PC-9 (cell line): ENCODE measurements at regions not wholly inside any gene's neighbourhood (a gene's known extent, or its start where the extent isn't known, plus 50 kb on each side); places are given as distances from the start of the nearest gene placed in this dataset.

Experiments used
- BruUV-seq: library from RNA; stranded (reverse); fragments of 400-500 nt; replicated peaks from 2 replicates; lab custom pipeline; 2021; lab: Mats Ljungman, UMichigan
- CTCF ChIA-PET: fragments of 300-600 bp; sonication (Branson Sonifier 250); formaldehyde crosslinking; loops from one replicate; lab custom pipeline; 2022; ENCODE audit warnings: antibody characterized with exemption; lab: Charles Lee
- POLR2A ChIA-PET: fragments of 300-600 bp; sonication (Branson Sonifier 250); formaldehyde crosslinking; loops from one replicate; lab custom pipeline; 2022; ENCODE audit warnings: antibody characterized with exemption; ENCODE audit not compliant: unreplicated experiment; lab: Charles Lee
- DNase-seq, 2 experiments: peaks; one replicate each; pipeline versions ENCODE4 v3.0.0 to v3.0.0-alpha.2; 2015 to 2022; ENCODE audit warnings: mixed read lengths in 1 of 2
- H2AFZ ChIP-seq: fragments of 200-600 bp; sonication (generic); 2 replicates; pipeline ENCODE4 v1.8.1; 2017; ENCODE audit warnings: antibody characterized with exemption
- H3F3A ChIP-seq: fragments of 200-600 bp; sonication (generic); 2 replicates; pipeline ENCODE4 v1.8.1; 2017; ENCODE audit warnings: antibody characterized with exemption, mild to moderate bottlenecking, low read depth; ENCODE audit not compliant: insufficient read depth
- H3K27ac ChIP-seq: fragments of 200-600 bp; sonication (generic); 2 replicates; pipeline ENCODE4 v1.6.1; 2016; ENCODE audit warnings: mixed run types
- H3K27me3 ChIP-seq: fragments of 200-600 bp; sonication (generic); 2 replicates; pipeline ENCODE4 v1.6.1; 2016; ENCODE audit warnings: low read depth, mixed run types; ENCODE audit not compliant: insufficient read depth
- H3K36me3 ChIP-seq: fragments of 200-600 bp; sonication (generic); 2 replicates; pipeline ENCODE4 v1.6.1; 2016; ENCODE audit warnings: low read depth, mixed run types
- H3K4me1 ChIP-seq: fragments of 200-600 bp; sonication (generic); replicated peaks from 2 replicates; pipeline ENCODE4 v1.6.1; 2016; ENCODE audit warnings: mixed run types; ENCODE audit not compliant: insufficient read depth
- H3K4me2 ChIP-seq: fragments of 200-600 bp; sonication (generic); 2 replicates; pipeline ENCODE4 v1.6.1; 2017; ENCODE audit warnings: mixed run types
- H3K4me3 ChIP-seq: fragments of 200-600 bp; sonication (generic); 2 replicates; pipeline ENCODE4 v1.6.1; 2016; ENCODE audit warnings: mixed run types
- H3K79me2 ChIP-seq: fragments of 200-600 bp; sonication (generic); 2 replicates; pipeline ENCODE4 v1.6.1; 2017; ENCODE audit warnings: low read depth, mixed run types
- H3K9me2 ChIP-seq: fragments of 200-600 bp; sonication (generic); 2 replicates; pipeline ENCODE4 v1.8.1; 2017; ENCODE audit warnings: mild to moderate bottlenecking; ENCODE audit not compliant: insufficient read depth
- H3K9me3 ChIP-seq: fragments of 200-600 bp; sonication (generic); 2 replicates; pipeline ENCODE4 v1.8.1; 2016; ENCODE audit warnings: low read depth; ENCODE audit not compliant: insufficient read depth
- H4K20me1 ChIP-seq: fragments of 200-600 bp; sonication (generic); 2 replicates; pipeline ENCODE4 v1.8.1; 2017; ENCODE audit not compliant: insufficient read depth
- EZH2 ChIP-seq: fragments of 200-600 bp; sonication (generic); IDR thresholded peaks from 2 replicates; pipeline ENCODE4 v1.8.0; 2017; ENCODE audit warnings: antibody characterized with exemption, low read depth
- intact Hi-C: fragments of 100-400 bp; cut with micrococcal nuclease; formaldehyde crosslinking; loops from one replicate; pipeline ENCODE4 v1.10.0; 2022; ENCODE audit not compliant: unreplicated experiment
- TF ChIP-seq, protein P1 (sequence below): fragments of 200-600 bp; sonication (generic); conservative IDR thresholded peaks from 2 replicates; pipeline ENCODE4 v1.6.1; 2017; ENCODE audit warnings: mixed run types, antibody characterized with exemption, mild to moderate bottlenecking, moderate library complexity

DNA sequence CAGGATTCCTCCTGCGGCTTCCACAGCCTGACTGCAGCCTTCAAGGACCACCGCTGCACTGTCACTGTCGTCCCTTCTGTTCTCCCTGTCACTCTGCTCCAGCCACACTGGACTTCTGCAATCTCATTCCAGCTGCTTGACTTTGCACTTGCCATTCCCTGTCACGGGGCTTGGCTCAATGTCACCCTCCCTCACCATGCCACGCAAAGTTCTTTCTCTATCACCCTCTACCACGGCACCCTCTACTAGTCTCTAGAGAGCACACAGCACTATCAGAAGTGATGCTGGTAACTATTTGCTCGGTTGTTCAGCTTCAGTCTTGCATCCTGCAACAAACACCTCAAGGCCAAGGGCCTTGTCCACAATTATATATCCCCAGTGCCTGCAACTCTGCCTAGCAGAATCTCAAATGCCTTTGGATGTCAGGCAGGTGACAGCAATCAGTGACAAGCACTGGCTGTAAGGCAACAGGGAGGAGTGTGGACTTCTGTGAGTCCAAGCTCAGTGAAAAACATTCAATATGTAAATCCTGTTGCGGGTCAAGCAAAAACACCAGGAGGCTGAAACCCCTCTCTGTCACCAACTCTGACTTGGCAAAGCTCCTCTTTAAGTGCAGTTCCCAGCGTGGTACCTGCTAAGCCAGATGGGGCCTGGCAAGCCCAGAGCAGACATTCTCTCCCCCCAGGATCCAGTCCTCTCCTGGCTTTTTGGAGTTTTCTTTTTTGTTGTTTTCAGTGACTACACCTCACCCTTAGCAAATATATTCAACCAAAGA is 259.9 kb downstream of the FGFR2 start:
- BruUV-seq = no TSS peak
- H3K36me3 ChIP-seq = no peaks in the 10 kb centered on the region
- no peaks in the 10 kb centered on the region for H3K9me2 ChIP-seq
- H3F3A ChIP-seq = no peaks in the 10 kb centered on the region
- TF ChIP-seq, protein P1, sequence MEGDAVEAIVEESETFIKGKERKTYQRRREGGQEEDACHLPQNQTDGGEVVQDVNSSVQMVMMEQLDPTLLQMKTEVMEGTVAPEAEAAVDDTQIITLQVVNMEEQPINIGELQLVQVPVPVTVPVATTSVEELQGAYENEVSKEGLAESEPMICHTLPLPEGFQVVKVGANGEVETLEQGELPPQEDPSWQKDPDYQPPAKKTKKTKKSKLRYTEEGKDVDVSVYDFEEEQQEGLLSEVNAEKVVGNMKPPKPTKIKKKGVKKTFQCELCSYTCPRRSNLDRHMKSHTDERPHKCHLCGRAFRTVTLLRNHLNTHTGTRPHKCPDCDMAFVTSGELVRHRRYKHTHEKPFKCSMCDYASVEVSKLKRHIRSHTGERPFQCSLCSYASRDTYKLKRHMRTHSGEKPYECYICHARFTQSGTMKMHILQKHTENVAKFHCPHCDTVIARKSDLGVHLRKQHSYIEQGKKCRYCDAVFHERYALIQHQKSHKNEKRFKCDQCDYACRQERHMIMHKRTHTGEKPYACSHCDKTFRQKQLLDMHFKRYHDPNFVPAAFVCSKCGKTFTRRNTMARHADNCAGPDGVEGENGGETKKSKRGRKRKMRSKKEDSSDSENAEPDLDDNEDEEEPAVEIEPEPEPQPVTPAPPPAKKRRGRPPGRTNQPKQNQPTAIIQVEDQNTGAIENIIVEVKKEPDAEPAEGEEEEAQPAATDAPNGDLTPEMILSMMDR = no peak
- no peak for TF ChIP-seq EZH2
- H2AFZ ChIP-seq = no peak overlapping the region
- H4K20me1 ChIP-seq = no peaks in the 10 kb centered on the region
- ChIA-PET POLR2A (no interaction called here), CTCF (no interaction called here)
- no peak overlapping the region for H3K4me2 ChIP-seq
- H3K4me3 ChIP-seq = no peak overlapping the region
- H3K27ac ChIP-seq = no peak overlapping the region
- H3K9me3 ChIP-seq = no peaks in the 10 kb centered on the region
- intact Hi-C loops = no loop called here
- no peak for DNase-seq
- H3K27me3 ChIP-seq = 0 out of 2 replicates have a peak, but pooled peaks cover 4% of the 10 kb centered on the region
- H3K79me2 ChIP-seq = no peaks in the 10 kb centered on the region
- no peaks in the 10 kb centered on the region for H3K4me1 ChIP-seq

DNA sequence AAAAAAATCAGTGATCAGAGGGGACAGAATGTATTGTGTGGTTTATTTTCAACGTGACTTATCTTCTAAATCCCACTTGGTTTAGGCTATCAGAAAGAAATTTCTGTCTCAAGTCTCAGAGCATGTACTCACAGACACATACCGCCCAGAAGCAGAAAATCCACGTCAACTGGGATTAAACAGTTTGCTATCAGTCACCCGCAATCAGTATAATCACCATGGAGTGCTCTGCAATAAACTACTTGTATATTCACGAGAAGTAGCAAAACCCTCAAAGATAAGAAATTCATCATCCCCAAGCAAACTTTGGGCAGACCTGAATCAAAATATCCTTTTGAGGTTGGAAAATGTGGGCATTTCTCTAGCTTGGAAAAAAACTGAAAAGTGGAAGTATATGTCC is 259.1 kb downstream of the FGFR2 start:
- Histone ChIP-seq H3K9me3 (no peaks in the 10 kb centered on the region), H3F3A (no peaks in the 10 kb centered on the region), H3K27ac (no peak overlapping the region), H3K4me3 (no peak overlapping the region), H3K4me2 (no peak overlapping the region), H3K36me3 (no peaks in the 10 kb centered on the region), H3K79me2 (no peaks in the 10 kb centered on the region), H3K4me1 (no peaks in the 10 kb centered on the region), H3K27me3 (0 out of 2 replicates have a peak, but pooled peaks cover 4% of the 10 kb centered on the region), H2AFZ (no peak overlapping the region), H3K9me2 (no peaks in the 10 kb centered on the region), H4K20me1 (no peaks in the 10 kb centered on the region)
- POLR2A ChIA-PET = no interaction called here
- BruUV-seq = no TSS peak
- TF ChIP-seq, protein P1 = no peak
- no peak for TF ChIP-seq EZH2
- intact Hi-C loops = no loop called here
- CTCF ChIA-PET = no interaction called here
- DNase-seq = no peak

DNA sequence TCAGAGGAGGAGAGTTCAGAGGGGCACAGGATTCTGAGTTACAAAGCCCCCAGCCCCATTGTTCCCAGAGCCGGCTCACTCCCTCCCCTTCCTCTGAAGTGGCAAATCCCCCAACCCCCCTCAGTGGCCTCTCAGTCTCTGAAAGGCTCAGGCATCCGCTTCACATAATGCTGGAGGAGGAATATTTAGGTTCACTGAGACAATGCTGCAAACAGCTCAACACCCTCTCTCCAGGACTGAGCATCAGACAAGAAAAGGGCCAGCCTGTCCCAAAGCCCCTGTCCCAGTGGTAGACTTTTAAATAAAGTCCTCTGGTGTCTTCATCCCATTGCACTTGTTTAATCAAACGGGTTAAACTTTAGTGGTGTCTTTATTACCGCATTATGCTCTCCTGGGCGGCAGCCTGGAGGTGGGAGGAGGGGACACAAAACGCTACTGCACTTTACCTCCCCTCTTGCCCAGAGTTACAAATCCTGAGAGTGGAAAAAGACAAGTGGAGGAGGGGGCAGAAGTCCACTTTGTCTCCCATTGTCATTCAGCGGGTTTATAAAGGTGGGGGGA is 257.9 kb downstream of the FGFR2 start:
- Histone ChIP-seq H3K9me2 (no peaks in the 10 kb centered on the region), H2AFZ (no peak overlapping the region), H3K4me1 (no peaks in the 10 kb centered on the region), H3K4me3 (no peak overlapping the region), H3K36me3 (no peaks in the 10 kb centered on the region), H3K9me3 (no peaks in the 10 kb centered on the region), H3K79me2 (no peaks in the 10 kb centered on the region), H4K20me1 (no peaks in the 10 kb centered on the region), H3K27ac (no peak overlapping the region), H3K4me2 (no peak overlapping the region), H3F3A (no peaks in the 10 kb centered on the region), H3K27me3 (0 out of 2 replicates have a peak, but pooled peaks cover 4% of the 10 kb centered on the region)
- ChIA-PET CTCF (no interaction called here), POLR2A (no interaction called here)
- no peak for DNase-seq
- BruUV-seq = no TSS peak
- TF ChIP-seq, protein P1 = no peak
- no peak for TF ChIP-seq EZH2
- intact Hi-C loops = no loop called here
